ENCODE measurements at regions not wholly inside any gene's neighbourhood (a gene's known extent, or its start where the extent isn't known, plus 50 kb on each side); places are given as distances from the start of the nearest gene placed in this dataset.

GRCh38 chr11:27204529-27204928, 158.5 kb downstream of the CCDC34 start:
- no peaks in the 10 kb centered on the region for H3K9me3 ChIP-seq (ENCODE audit: control insufficient read depth, low read length, poor library complexity, severe bottlenecking)
- Mint-ChIP-seq H3K27ac (no peak overlapping the region), H3K36me3 (ENCODE audit: low read depth) (no peaks in the 10 kb centered on the region), H3K27me3 (peaks cover 26% of the 10 kb centered on the region), H3K4me1 (peaks cover 4% of the 10 kb centered on the region), H3K4me3 (no peak overlapping the region)
- no peak for ATAC-seq
- no peak for DNase-seq

- no peak for DNase-seq
- no peak for ATAC-seq
- Mint-ChIP-seq H3K36me3 (ENCODE audit: low read depth) (no peaks in the 10 kb centered on the region), H3K27me3 (peaks cover 21% of the 10 kb centered on the region), H3K27ac (no peak overlapping the region), H3K4me1 (peaks cover 4% of the 10 kb centered on the region), H3K4me3 (no peak overlapping the region)
- H3K9me3 ChIP-seq (ENCODE audit: control insufficient read depth, low read length, poor library complexity, severe bottlenecking): no peaks in the 10 kb centered on the region
These were observed 159.9 kb downstream of the CCDC34 start for GRCh38 chr11:27203077-27203647.

- Mint-ChIP-seq H3K27ac (no peak overlapping the region), H3K27me3 (peaks cover 21% of the 10 kb centered on the region), H3K4me3 (no peak overlapping the region), H3K36me3 (ENCODE audit: low read depth) (no peaks in the 10 kb centered on the region), H3K4me1 (peaks cover 4% of the 10 kb centered on the region)
- no peak for DNase-seq
- H3K9me3 ChIP-seq (ENCODE audit: control insufficient read depth, low read length, poor library complexity, severe bottlenecking): no peaks in the 10 kb centered on the region
- no peak for ATAC-seq
These were observed 161.1 kb downstream of the BBOX1 start for GRCh38 chr11:27201454-27202302.

GRCh38 chr11:27200779-27201453, 160.3 kb downstream of the BBOX1 start:
- no peak for DNase-seq
- Mint-ChIP-seq H3K4me3 (no peak overlapping the region), H3K36me3 (ENCODE audit: low read depth) (no peaks in the 10 kb centered on the region), H3K27ac (no peak overlapping the region), H3K27me3 (peaks cover 21% of the 10 kb centered on the region), H3K4me1 (peaks cover 4% of the 10 kb centered on the region)
- ATAC-seq: no peak
- H3K9me3 ChIP-seq (ENCODE audit: control insufficient read depth, low read length, poor library complexity, severe bottlenecking): no peaks in the 10 kb centered on the region

GRCh38 chr11:27196203-27196897, 155.7 kb downstream of the BBOX1 start:
- Mint-ChIP-seq H3K36me3 (ENCODE audit: low read depth) (no peaks in the 10 kb centered on the region), H3K27me3 (peaks cover 25% of the 10 kb centered on the region), H3K27ac (no peak overlapping the region), H3K4me3 (no peak overlapping the region), H3K4me1 (peaks cover 4% of the 10 kb centered on the region)
- DNase-seq (no peak), ATAC-seq (no peak)
- no peaks in the 10 kb centered on the region for H3K9me3 ChIP-seq (ENCODE audit: control insufficient read depth, low read length, poor library complexity, severe bottlenecking)

- DNase-seq (no peak), ATAC-seq (no peak)
- peaks cover 27% of the 10 kb centered on the region for H3K27me3 Mint-ChIP-seq
- no peaks in the 10 kb centered on the region for H3K9me3 ChIP-seq (ENCODE audit: control insufficient read depth, low read length, poor library complexity, severe bottlenecking)
- no peak overlapping the region for H3K4me3 Mint-ChIP-seq
- H3K27ac Mint-ChIP-seq: no peak overlapping the region
- no peaks in the 10 kb centered on the region for H3K4me1 Mint-ChIP-seq
- H3K36me3 Mint-ChIP-seq (ENCODE audit: low read depth): no peaks in the 10 kb centered on the region
These were observed 155.2 kb downstream of the BBOX1 start for GRCh38 chr11:27195837-27196202.

- DNase-seq (no peak), ATAC-seq (no peak)
- H3K4me1 Mint-ChIP-seq: no peaks in the 10 kb centered on the region
- H3K27ac Mint-ChIP-seq: no peak overlapping the region
- peaks cover 34% of the 10 kb centered on the region for H3K27me3 Mint-ChIP-seq
- peaks cover 2% of the 10 kb centered on the region for H3K36me3 Mint-ChIP-seq (ENCODE audit: low read depth)
- no peak overlapping the region for H3K4me3 Mint-ChIP-seq
- H3K9me3 ChIP-seq (ENCODE audit: control insufficient read depth, low read length, poor library complexity, severe bottlenecking): no peaks in the 10 kb centered on the region
These were observed 154.4 kb downstream of the BBOX1 start for GRCh38 chr11:27194976-27195375.

GRCh38 chr11:27193434-27194225, 153.0 kb downstream of the BBOX1 start:
- H3K4me3 Mint-ChIP-seq: no peak overlapping the region
- H3K27me3 Mint-ChIP-seq: peaks cover 48% of the 10 kb centered on the region
- no peaks in the 10 kb centered on the region for H3K4me1 Mint-ChIP-seq
- DNase-seq (no peak), ATAC-seq (no peak)
- peaks cover 2% of the 10 kb centered on the region for H3K36me3 Mint-ChIP-seq (ENCODE audit: low read depth)
- no peak overlapping the region for H3K27ac Mint-ChIP-seq
- no peaks in the 10 kb centered on the region for H3K9me3 ChIP-seq (ENCODE audit: control insufficient read depth, low read length, poor library complexity, severe bottlenecking)

GRCh38 chr11:27192184-27192583, 151.6 kb downstream of the BBOX1 start:
- H3K4me1 Mint-ChIP-seq: no peaks in the 10 kb centered on the region
- no peak for DNase-seq
- peaks cover 62% of the 10 kb centered on the region for H3K27me3 Mint-ChIP-seq
- no peak overlapping the region for H3K4me3 Mint-ChIP-seq
- H3K9me3 ChIP-seq (ENCODE audit: control insufficient read depth, low read length, poor library complexity, severe bottlenecking): no peaks in the 10 kb centered on the region
- no peak for ATAC-seq
- H3K36me3 Mint-ChIP-seq (ENCODE audit: low read depth): peaks cover 2% of the 10 kb centered on the region
- no peak overlapping the region for H3K27ac Mint-ChIP-seq

GRCh38 chr11:27191639-27192038, 151.0 kb downstream of the BBOX1 start:
- no peak for ATAC-seq
- Mint-ChIP-seq H3K4me1 (no peaks in the 10 kb centered on the region), H3K27ac (no peak overlapping the region), H3K27me3 (peaks cover 66% of the 10 kb centered on the region), H3K36me3 (ENCODE audit: low read depth) (peaks cover 2% of the 10 kb centered on the region), H3K4me3 (no peak overlapping the region)
- DNase-seq: no peak
- H3K9me3 ChIP-seq (ENCODE audit: control insufficient read depth, low read length, poor library complexity, severe bottlenecking): no peaks in the 10 kb centered on the region

GRCh38 chr11:27188696-27189095, 148.1 kb downstream of the BBOX1 start:
- Mint-ChIP-seq H3K27me3 (peaks cover 60% of the 10 kb centered on the region), H3K36me3 (ENCODE audit: low read depth) (peaks cover 2% of the 10 kb centered on the region), H3K27ac (no peak overlapping the region), H3K4me3 (no peak overlapping the region), H3K4me1 (no peaks in the 10 kb centered on the region)
- DNase-seq (no peak), ATAC-seq (no peak)
- no peaks in the 10 kb centered on the region for H3K9me3 ChIP-seq (ENCODE audit: control insufficient read depth, low read length, poor library complexity, severe bottlenecking)

GRCh38 chr11:27187848-27188621, 147.4 kb downstream of the BBOX1 start:
- H3K9me3 ChIP-seq (ENCODE audit: control insufficient read depth, low read length, poor library complexity, severe bottlenecking): no peaks in the 10 kb centered on the region
- Mint-ChIP-seq H3K4me1 (no peaks in the 10 kb centered on the region), H3K4me3 (no peak overlapping the region), H3K27ac (no peak overlapping the region), H3K27me3 (peaks cover 56% of the 10 kb centered on the region), H3K36me3 (ENCODE audit: low read depth) (peaks cover 2% of the 10 kb centered on the region)
- ATAC-seq (no peak), DNase-seq (no peak)
